ENCODE measurements at regions not wholly inside any gene's neighbourhood (a gene's known extent, or its start where the extent isn't known, plus 50 kb on each side); places are given as distances from the start of the nearest gene placed in this dataset.

- Histone ChIP-seq H3K4me1 (ENCODE audit: control insufficient read depth, extremely low read depth, insufficient read depth, low read length) (no peaks in the 10 kb centered on the region), H3K9me1 (replicated peaks; ENCODE audit: control insufficient read depth, extremely low read depth, insufficient read depth, low read length) (no peaks in the 10 kb centered on the region), H3K36me3 (ENCODE audit: control insufficient read depth in 2 of 2, extremely low read depth in 1 of 2, insufficient read depth in 2 of 2, low read length in 2 of 2) (no peaks in the 10 kb centered on the region), H3K4me2 (ENCODE audit: insufficient read depth, low read length) (no peak overlapping the region), H3K4me3 (replicated peaks in 1 of 3; ENCODE audit: insufficient read depth in 1 of 3, low read depth in 1 of 3, low read length in 3 of 3) (no peak overlapping the region), H2AFZ (ENCODE audit: low read depth, low read length) (no peak overlapping the region), H3K9me3 (replicated peaks; ENCODE audit: control insufficient read depth, insufficient read depth, low read length) (no peaks in the 10 kb centered on the region), H4K20me1 (replicated peaks; ENCODE audit: control insufficient read depth, extremely low read depth, insufficient read depth, low read length) (no peaks in the 10 kb centered on the region), H3K9ac (replicated peaks; ENCODE audit: extremely low read depth, insufficient read depth, low read length) (no peak overlapping the region), H3K27ac (ENCODE audit: insufficient read depth, low read depth, low read length) (no peak overlapping the region), H3K27me3 (ENCODE audit: control insufficient read depth in 2 of 2, insufficient read depth in 2 of 2, low read length in 2 of 2) (no peaks in the 10 kb centered on the region), H3K79me2 (ENCODE audit: control insufficient read depth, insufficient read depth, low read length) (no peaks in the 10 kb centered on the region)
- intact Hi-C loops (cut with micrococcal nuclease) (no loop called here), dilution Hi-C loops (cut with MboI; ENCODE audit: extremely low pct_ligation_motif_present, low sequenced_read_pairs) (no loop called here)
- ChIA-PET POLR2A (no interaction called here), CTCF (no interaction called here)
- BruUV-seq (replicated peaks) = no TSS peak
- DNase-seq (ENCODE audit: low read depth, low spot score) (no peak), FAIRE-seq (no peak)
- no peak for TF ChIP-seq CTCF (IDR thresholded peaks at IDR 0.05; ENCODE audit: extremely low read depth in 1 of 2, insufficient read depth in 1 of 2, low read depth in 1 of 2, low read length in 2 of 2)
- no peak for TF ChIP-seq MYC (IDR thresholded peaks at IDR 0.05; ENCODE audit: low read depth, low read length)
- no peak for TF ChIP-seq JUN (IDR thresholded peaks at IDR 0.05; ENCODE audit: borderline replicate concordance, insufficient read depth, insufficient read length, low read depth)
- TF ChIP-seq POLR2AphosphoS5 (IDR thresholded peaks at IDR 0.05; ENCODE audit: insufficient read depth, low read depth, low read length) = no peak
- no peak for TF ChIP-seq POLR2A (IDR thresholded peaks at IDR 0.05; ENCODE audit: low read depth, low read length)
- no peak for TF ChIP-seq EZH2 (IDR thresholded peaks at IDR 0.05; ENCODE audit: borderline replicate concordance, low read depth, low read length, severe bottlenecking)
- TF ChIP-seq FOS (IDR thresholded peaks at IDR 0.05; ENCODE audit: borderline replicate concordance, insufficient read depth, low read length) = no peak
- TF ChIP-seq, protein P1, sequence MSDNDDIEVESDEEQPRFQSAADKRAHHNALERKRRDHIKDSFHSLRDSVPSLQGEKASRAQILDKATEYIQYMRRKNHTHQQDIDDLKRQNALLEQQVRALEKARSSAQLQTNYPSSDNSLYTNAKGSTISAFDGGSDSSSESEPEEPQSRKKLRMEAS (IDR thresholded peaks at IDR 0.05; ENCODE audit: insufficient read depth, insufficient read length) = no peak
- TF ChIP-seq GATA2 (IDR thresholded peaks at IDR 0.05; ENCODE audit: insufficient read depth, insufficient read length, low read depth, low read length) = no peak
These were observed 186.9 kb upstream of the CD180 start for GRCh38 chr5:67383451-67383850.

Data from endothelial cell of umbilical vein (primary cell).